OCI-LY7 (cell line): ENCODE measurements at regions not wholly inside any gene's neighbourhood (a gene's known extent, or its start where the extent isn't known, plus 50 kb on each side); places are given as distances from the start of the nearest gene placed in this dataset.

Source experiments
- BruUV-seq: library from RNA; stranded (reverse); fragments of 400-500 nt; replicated peaks from 2 replicates; lab custom pipeline; 2021; lab: Mats Ljungman, UMichigan
- CTCF ChIA-PET: fragments of 300-600 bp; sonication (Branson Sonifier 250); formaldehyde crosslinking; loops from one replicate; lab custom pipeline; 2022; ENCODE audit warnings: antibody characterized with exemption; ENCODE audit not compliant: unreplicated experiment; lab: Charles Lee
- POLR2A ChIA-PET: fragments of 300-600 bp; sonication (Branson Sonifier 250); formaldehyde crosslinking; loops from one replicate; lab custom pipeline; 2022; ENCODE audit warnings: antibody characterized with exemption; lab: Charles Lee
- DNase-seq: peaks from one replicate; pipeline ENCODE4 v3.0.0-alpha.2; 2015; ENCODE audit warnings: low spot score
- H2AFZ ChIP-seq: fragments of 200-600 bp; sonication (generic), shearing (Covaris generic); 2 replicates; pipeline ENCODE4 v1.6.1; 2014; ENCODE audit warnings: mild to moderate bottlenecking, antibody characterized with exemption, low read length, moderate library complexity
- H3K27ac ChIP-seq: fragments of 200-600 bp; sonication (generic); 2 replicates; pipeline ENCODE4 v1.5.1; 2014; ENCODE audit warnings: mixed run types, low read depth, mild to moderate bottlenecking, moderate library complexity, low read length, inconsistent platforms; ENCODE audit not compliant: poor library complexity, severe bottlenecking
- H3K36me3 ChIP-seq: fragments of 200-600 bp; sonication (generic); 2 replicates; pipeline ENCODE4 v1.6.1; 2014; ENCODE audit warnings: mild to moderate bottlenecking, antibody characterized with exemption, low read length, moderate library complexity, mixed read lengths; ENCODE audit not compliant: insufficient read depth
- H3K4me1 ChIP-seq: fragments of 200-600 bp; sonication (generic); 2 replicates; pipeline ENCODE4 v1.5.1; 2014; ENCODE audit warnings: mild to moderate bottlenecking, low read length; ENCODE audit not compliant: insufficient read depth, poor library complexity, severe bottlenecking
- H3K4me2 ChIP-seq: fragments of 200-600 bp; sonication (generic); 2 replicates; pipeline ENCODE4 v1.6.1; 2014; ENCODE audit warnings: mild to moderate bottlenecking, low read length
- H3K4me3 ChIP-seq: fragments of 200-600 bp; sonication (generic); 2 replicates; pipeline ENCODE4 v1.5.1; 2014; ENCODE audit warnings: mild to moderate bottlenecking, low read depth, low read length; ENCODE audit not compliant: poor library complexity, severe bottlenecking
- H3K79me2 ChIP-seq: fragments of 200-600 bp; sonication (generic); 2 replicates; pipeline ENCODE4 v1.6.1; 2016; ENCODE audit warnings: low read depth, mild to moderate bottlenecking, low read length, moderate library complexity, mixed read lengths; ENCODE audit not compliant: insufficient read depth
- H3K9me2 ChIP-seq: fragments of 200-600 bp; sonication (generic); 2 replicates; pipeline ENCODE4 v1.6.1; 2016; ENCODE audit warnings: mild to moderate bottlenecking, low read length, mixed read lengths; ENCODE audit not compliant: insufficient read depth
- H3K9me3 ChIP-seq: fragments of 200-600 bp; sonication (generic); 2 replicates; pipeline ENCODE4 v1.6.1; 2014; ENCODE audit warnings: mild to moderate bottlenecking, mixed run types, low read length, mixed read lengths
- H4K20me1 ChIP-seq: fragments of 200-600 bp; sonication (generic); 2 replicates; pipeline ENCODE4 v1.6.1; 2014; ENCODE audit warnings: mild to moderate bottlenecking, antibody characterized with exemption, low read length, moderate library complexity, mixed read lengths; ENCODE audit not compliant: insufficient read depth
- EZH2phosphoT487 ChIP-seq: fragments of 200-600 bp; sonication (generic); IDR thresholded peaks from 2 replicates; pipeline ENCODE4 v1.6.1; 2018; ENCODE audit warnings: low read depth, borderline replicate concordance, mild to moderate bottlenecking, mixed run types, antibody characterized with exemption, low read length, moderate library complexity, mixed read lengths
- intact Hi-C: fragments of 100-400 bp; cut with micrococcal nuclease; formaldehyde crosslinking; loops from one replicate; pipeline ENCODE4 v1.10.0; 2022; ENCODE audit not compliant: unreplicated experiment
- TF ChIP-seq, protein P1 (sequence below): fragments of 200-600 bp; sonication (generic); conservative IDR thresholded peaks from 2 replicates; pipeline ENCODE4 v1.5.1; 2014; ENCODE audit warnings: mild to moderate bottlenecking, antibody characterized with exemption, low read length, moderate library complexity, mixed read lengths

DNA sequence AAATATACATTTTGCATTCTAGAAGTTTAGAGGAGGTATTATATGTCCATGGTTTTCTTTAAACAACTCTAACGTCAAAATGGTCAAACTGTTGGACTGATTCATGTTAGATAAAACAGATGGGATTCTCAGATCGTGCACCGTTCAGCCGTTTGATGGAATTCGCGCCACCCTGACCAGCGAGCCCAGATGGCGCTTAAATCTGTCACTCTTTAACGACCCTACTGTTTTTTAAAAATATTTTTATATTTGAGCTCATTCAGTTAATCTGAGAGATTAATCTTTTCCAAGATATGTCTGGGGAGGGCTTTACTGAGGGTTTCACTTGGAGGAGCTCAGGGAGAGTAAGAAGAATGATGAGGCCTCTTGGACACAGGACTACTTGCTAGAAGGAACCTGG lies 164.4 kb downstream of the TM9SF2 start:
- Histone ChIP-seq H3K4me1 (no peaks in the 10 kb centered on the region), H3K4me3 (no peak overlapping the region), H3K9me3 (no peaks in the 10 kb centered on the region), H3K27ac (no peak overlapping the region), H3K9me2 (no peaks in the 10 kb centered on the region), H2AFZ (no peak overlapping the region), H3K4me2 (no peak overlapping the region), H3K79me2 (no peaks in the 10 kb centered on the region), H3K36me3 (no peaks in the 10 kb centered on the region), H4K20me1 (no peaks in the 10 kb centered on the region)
- POLR2A ChIA-PET = no interaction called here
- no peak for DNase-seq
- intact Hi-C loops = no loop called here
- CTCF ChIA-PET = no interaction called here
- TF ChIP-seq, protein P1, sequence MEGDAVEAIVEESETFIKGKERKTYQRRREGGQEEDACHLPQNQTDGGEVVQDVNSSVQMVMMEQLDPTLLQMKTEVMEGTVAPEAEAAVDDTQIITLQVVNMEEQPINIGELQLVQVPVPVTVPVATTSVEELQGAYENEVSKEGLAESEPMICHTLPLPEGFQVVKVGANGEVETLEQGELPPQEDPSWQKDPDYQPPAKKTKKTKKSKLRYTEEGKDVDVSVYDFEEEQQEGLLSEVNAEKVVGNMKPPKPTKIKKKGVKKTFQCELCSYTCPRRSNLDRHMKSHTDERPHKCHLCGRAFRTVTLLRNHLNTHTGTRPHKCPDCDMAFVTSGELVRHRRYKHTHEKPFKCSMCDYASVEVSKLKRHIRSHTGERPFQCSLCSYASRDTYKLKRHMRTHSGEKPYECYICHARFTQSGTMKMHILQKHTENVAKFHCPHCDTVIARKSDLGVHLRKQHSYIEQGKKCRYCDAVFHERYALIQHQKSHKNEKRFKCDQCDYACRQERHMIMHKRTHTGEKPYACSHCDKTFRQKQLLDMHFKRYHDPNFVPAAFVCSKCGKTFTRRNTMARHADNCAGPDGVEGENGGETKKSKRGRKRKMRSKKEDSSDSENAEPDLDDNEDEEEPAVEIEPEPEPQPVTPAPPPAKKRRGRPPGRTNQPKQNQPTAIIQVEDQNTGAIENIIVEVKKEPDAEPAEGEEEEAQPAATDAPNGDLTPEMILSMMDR = no peak
- TF ChIP-seq EZH2phosphoT487 = no peak
- BruUV-seq = no TSS peak

DNA sequence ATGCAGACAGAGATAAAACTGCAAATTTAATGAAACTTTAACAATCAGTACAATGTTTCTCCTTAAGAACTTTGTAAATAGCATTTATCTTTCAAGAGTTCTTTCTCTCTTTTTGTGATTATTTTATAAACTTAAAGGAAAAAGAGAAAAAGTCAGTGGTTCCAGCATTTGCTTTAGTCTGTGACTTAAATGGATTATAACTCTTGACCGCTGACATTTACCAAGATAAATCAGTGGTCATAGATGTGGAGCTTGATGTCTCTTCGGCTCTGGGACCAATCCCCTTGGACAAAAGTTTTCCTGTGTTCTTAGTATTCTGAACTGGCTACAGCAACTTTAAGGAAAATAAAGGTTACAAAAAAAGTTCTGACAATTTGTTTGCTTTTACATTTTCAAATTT lies 162.6 kb downstream of the TM9SF2 start:
- POLR2A ChIA-PET = no interaction called here
- no peak for DNase-seq
- no peak overlapping the region for H3K27ac ChIP-seq
- no peaks in the 10 kb centered on the region for H3K4me1 ChIP-seq
- no peaks in the 10 kb centered on the region for H3K79me2 ChIP-seq
- no TSS peak for BruUV-seq
- H3K4me2 ChIP-seq = no peak overlapping the region
- CTCF ChIA-PET = no interaction called here
- intact Hi-C loops = no loop called here
- H3K4me3 ChIP-seq = no peak overlapping the region
- H4K20me1 ChIP-seq = no peaks in the 10 kb centered on the region
- no peaks in the 10 kb centered on the region for H3K9me3 ChIP-seq
- H2AFZ ChIP-seq = no peak overlapping the region
- no peaks in the 10 kb centered on the region for H3K36me3 ChIP-seq
- H3K9me2 ChIP-seq = no peaks in the 10 kb centered on the region
- no peak for TF ChIP-seq EZH2phosphoT487
- TF ChIP-seq, protein P1 = no peak

GRCh38 chr13:99663185-99663825 lies 162.0 kb downstream of the TM9SF2 start:
- intact Hi-C loops = no loop called here
- no peak overlapping the region for H2AFZ ChIP-seq
- DNase-seq = no peak
- no peaks in the 10 kb centered on the region for H3K79me2 ChIP-seq
- no peaks in the 10 kb centered on the region for H3K36me3 ChIP-seq
- H4K20me1 ChIP-seq = no peaks in the 10 kb centered on the region
- H3K27ac ChIP-seq = no peak overlapping the region
- BruUV-seq = no TSS peak
- H3K9me3 ChIP-seq = no peaks in the 10 kb centered on the region
- H3K9me2 ChIP-seq = no peaks in the 10 kb centered on the region
- no peak overlapping the region for H3K4me2 ChIP-seq
- ChIA-PET POLR2A (interaction anchor here (0.6 kb wide), 1 partner anchor 936 kb away, joined by 3 read pairs; no protein-coding TSS in a partner anchor), CTCF (no interaction called here)
- no peaks in the 10 kb centered on the region for H3K4me1 ChIP-seq
- TF ChIP-seq EZH2phosphoT487 = no peak
- TF ChIP-seq, protein P1 = no peak
- H3K4me3 ChIP-seq = no peak overlapping the region
